CD8-positive, alpha-beta memory T cell (primary cell): ENCODE measurements at regions not wholly inside any gene's neighbourhood (a gene's known extent, or its start where the extent isn't known, plus 50 kb on each side); places are given as distances from the start of the nearest gene placed in this dataset.
"Not testable (repeated sequence)": the region's sequence is repeated elsewhere in the genome, so short reads cannot be mapped to it uniquely, and the experiment has no call there.

Experiments
- CTCF ChIA-PET: fragments of 350-600 bp; sonication (Branson Sonifier 250); formaldehyde crosslinking; loops from one replicate; lab custom pipeline; 2021; ENCODE audit warnings: antibody characterized with exemption; lab: Charles Lee
- POLR2A ChIA-PET: fragments of 350-600 bp; sonication (Branson Sonifier 250); formaldehyde crosslinking; loops from one replicate; lab custom pipeline; 2021; ENCODE audit warnings: antibody characterized with exemption; lab: Charles Lee
- DNase-seq, 5 donors: peaks; one replicate each; pipeline versions ENCODE4 v3.0.0 to v3.0.0-alpha.2; 2020 to 2022; ENCODE audit warnings: mixed read lengths in 1 of 5
- H3K27ac ChIP-seq: one replicate; pipeline ENCODE4 v1.7.0; 2013; ENCODE audit warnings: low read depth, mild to moderate bottlenecking, low read length, moderate library complexity
- H3K27me3 ChIP-seq: 2 replicates; pipeline ENCODE4 v1.7.0; 2013; ENCODE audit warnings: low read length, mild to moderate bottlenecking; ENCODE audit not compliant: insufficient read depth, poor library complexity, severe bottlenecking
- H3K36me3 ChIP-seq: 2 replicates; pipeline ENCODE4 v1.7.0; 2013; ENCODE audit warnings: mild to moderate bottlenecking, low read length, moderate library complexity; ENCODE audit not compliant: insufficient read depth
- H3K4me1 ChIP-seq: 2 replicates; pipeline ENCODE4 v1.7.0; 2013; ENCODE audit warnings: mild to moderate bottlenecking, low read length, moderate library complexity; ENCODE audit not compliant: insufficient read depth
- H3K4me3 ChIP-seq: 2 replicates; pipeline ENCODE4 v1.7.0; 2013; ENCODE audit warnings: mild to moderate bottlenecking, low read length
- H3K9me3 ChIP-seq: 2 replicates; pipeline ENCODE4 v1.7.0; 2013; ENCODE audit warnings: mild to moderate bottlenecking, low read length
- H3K27ac Mint-ChIP-seq, 8 donors: one replicate each; pipeline ENCODE4 v1.8.0; 2020 to 2021; ENCODE audit warnings: mixed read lengths in 8 of 8, mild to moderate bottlenecking in 6 of 8, inconsistent platforms in 3 of 8, moderate library complexity in 3 of 8
- H3K27me3 Mint-ChIP-seq, 2 donors: one replicate each; pipeline ENCODE4 v1.8.0; 2020 to 2021; ENCODE audit warnings: mixed read lengths in 2 of 2, mild to moderate bottlenecking in 1 of 2, moderate library complexity in 1 of 2
- H3K36me3 Mint-ChIP-seq, 3 donors: one replicate each; pipeline ENCODE4 v1.8.0; 2020 to 2021; ENCODE audit warnings: mixed read lengths in 3 of 3, inconsistent platforms in 1 of 3, mild to moderate bottlenecking in 1 of 3
- H3K4me1 Mint-ChIP-seq, 3 donors: one replicate each; pipeline ENCODE4 v1.8.0; 2020 to 2021; ENCODE audit warnings: mixed read lengths in 3 of 3, inconsistent platforms in 1 of 3, mild to moderate bottlenecking in 1 of 3
- H3K4me3 Mint-ChIP-seq, 7 donors: one replicate each; pipeline ENCODE4 v1.8.0; 2020 to 2021; ENCODE audit warnings: mixed read lengths in 7 of 7, mild to moderate bottlenecking in 6 of 7, moderate library complexity in 4 of 7, inconsistent platforms in 2 of 7
- H3K9me3 Mint-ChIP-seq, 5 donors: one replicate each; pipeline ENCODE4 v1.8.0; 2020 to 2022; ENCODE audit warnings: mixed read lengths in 5 of 5, mild to moderate bottlenecking in 3 of 5, moderate library complexity in 2 of 5, inconsistent platforms in 1 of 5

DNA sequence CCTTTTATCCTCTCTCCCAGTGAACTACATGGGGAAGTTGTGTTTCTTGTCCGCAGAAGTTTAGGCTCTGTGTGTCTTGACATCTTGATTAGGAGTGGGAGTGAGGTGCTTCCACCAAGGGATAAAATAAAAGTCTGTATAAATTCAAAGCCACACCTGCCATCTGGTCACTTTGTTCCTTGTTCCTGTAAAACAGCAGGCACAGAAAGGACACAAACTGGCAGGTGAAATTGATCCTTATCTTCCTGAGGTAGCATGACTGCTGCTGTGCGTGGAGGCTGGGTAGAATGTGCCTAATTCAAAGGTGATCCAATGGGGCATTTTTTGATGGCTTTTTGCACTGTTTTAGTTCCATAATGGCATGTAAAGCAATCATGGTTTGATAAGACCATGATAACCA lies 104.3 kb upstream of the KITLG start:
- Histone ChIP-seq H3K36me3 (no peaks in the 10 kb centered on the region), H3K27ac (no peak overlapping the region), H3K9me3 (no peaks in the 10 kb centered on the region), H3K4me3 (no peak overlapping the region), H3K4me1 (no peaks in the 10 kb centered on the region), H3K27me3 (no peaks in the 10 kb centered on the region)
- Mint-ChIP-seq H3K27ac (no peak overlapping the region), H3K9me3 (no peaks in the 10 kb centered on the region), H3K36me3 (no peaks in the 10 kb centered on the region), H3K27me3 (no peaks in the 10 kb centered on the region), H3K4me1 (no peaks in the 10 kb centered on the region), H3K4me3 (no peak overlapping the region)
- POLR2A ChIA-PET = no interaction called here
- no peak for DNase-seq
- CTCF ChIA-PET = no interaction called here

DNA sequence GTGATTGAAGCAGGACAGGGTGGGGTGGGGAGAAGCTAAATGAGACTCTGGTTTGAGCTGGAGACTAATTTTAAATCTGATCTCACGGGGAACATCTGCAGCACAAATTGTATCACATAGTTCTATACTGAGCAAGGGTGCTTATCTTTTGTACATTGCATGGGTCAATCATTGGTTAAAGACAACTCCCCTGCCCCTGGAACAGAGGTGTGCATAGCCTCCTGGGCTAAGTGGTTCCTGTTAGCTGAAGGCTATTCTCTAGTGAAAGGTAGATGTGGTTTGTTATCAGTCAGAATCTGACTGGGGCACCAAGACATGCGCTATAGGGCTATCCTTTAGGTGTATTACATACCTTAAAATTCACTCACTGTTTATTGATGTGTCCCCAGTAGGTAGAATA lies 103.9 kb upstream of the KITLG start:
- Mint-ChIP-seq H3K4me1 (no peaks in the 10 kb centered on the region), H3K9me3 (no peaks in the 10 kb centered on the region), H3K27ac (no peak overlapping the region), H3K27me3 (no peaks in the 10 kb centered on the region), H3K4me3 (no peak overlapping the region), H3K36me3 (no peaks in the 10 kb centered on the region)
- no peak for DNase-seq
- ChIA-PET CTCF (no interaction called here), POLR2A (no interaction called here)
- Histone ChIP-seq H3K4me3 (no peak overlapping the region), H3K27me3 (no peaks in the 10 kb centered on the region), H3K27ac (no peak overlapping the region), H3K36me3 (no peaks in the 10 kb centered on the region), H3K4me1 (no peaks in the 10 kb centered on the region), H3K9me3 (no peaks in the 10 kb centered on the region)

DNA sequence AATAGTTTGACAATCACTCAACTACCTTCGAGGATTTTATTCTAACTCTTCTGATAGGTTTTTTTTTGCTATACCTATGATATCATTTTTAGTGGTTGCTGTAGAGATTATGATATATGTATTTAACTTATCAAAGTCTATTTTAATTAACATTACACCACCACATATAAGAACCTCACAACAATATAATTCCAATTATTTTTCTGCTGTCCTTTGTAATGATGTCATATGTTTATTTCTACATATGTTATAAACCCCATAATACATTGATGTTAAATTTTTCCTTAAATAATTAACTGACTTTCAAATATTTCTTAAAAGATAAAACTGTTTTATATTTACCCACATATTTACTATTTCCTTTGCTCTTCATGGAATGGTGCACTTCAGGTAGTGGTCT lies 103.4 kb upstream of the KITLG start:
- no peaks in the 10 kb centered on the region for H3K9me3 Mint-ChIP-seq
- no peak overlapping the region for H3K4me3 Mint-ChIP-seq
- H3K36me3 Mint-ChIP-seq = no peaks in the 10 kb centered on the region
- Histone ChIP-seq H3K4me1 (no peaks in the 10 kb centered on the region), H3K4me3 (no peak overlapping the region), H3K27me3 (no peaks in the 10 kb centered on the region), H3K9me3 (no peaks in the 10 kb centered on the region), H3K27ac (no peak overlapping the region), H3K36me3 (no peaks in the 10 kb centered on the region)
- H3K4me1 Mint-ChIP-seq = no peaks in the 10 kb centered on the region
- no peak overlapping the region for H3K27ac Mint-ChIP-seq
- POLR2A ChIA-PET = no interaction called here
- H3K27me3 Mint-ChIP-seq = no peaks in the 10 kb centered on the region
- no peak for DNase-seq
- CTCF ChIA-PET = no interaction called here

DNA sequence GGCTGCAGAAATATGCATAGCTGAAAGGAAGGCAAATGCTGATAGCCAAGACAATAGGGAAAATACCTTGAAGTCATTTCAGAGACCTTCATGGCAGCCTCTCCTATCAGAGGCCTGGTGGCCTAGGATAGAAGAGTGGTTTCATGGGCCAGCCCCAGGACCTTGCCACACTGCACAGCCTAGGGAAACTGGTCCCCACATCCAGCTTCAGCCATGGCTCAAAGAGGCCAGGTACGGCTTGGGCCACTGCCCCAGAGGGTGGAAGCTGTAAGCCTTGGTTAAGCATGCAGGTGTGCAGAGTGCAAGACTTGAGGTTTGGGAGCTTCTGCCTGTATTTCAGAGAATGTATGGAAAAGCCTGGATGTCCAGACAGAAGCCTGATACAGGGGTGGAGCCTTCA lies 101.0 kb upstream of the KITLG start:
- H3K36me3 ChIP-seq = no peaks in the 10 kb centered on the region
- Mint-ChIP-seq H3K27me3 (no peaks in the 10 kb centered on the region), H3K36me3 (no peaks in the 10 kb centered on the region), H3K27ac (no peak overlapping the region), H3K9me3 (no peaks in the 10 kb centered on the region), H3K4me1 (no peaks in the 10 kb centered on the region), H3K4me3 (no peak overlapping the region)
- no peaks in the 10 kb centered on the region for H3K27me3 ChIP-seq
- ChIA-PET CTCF (no interaction called here), POLR2A (no interaction called here)
- H3K27ac ChIP-seq = no peak overlapping the region
- no peaks in the 10 kb centered on the region for H3K4me1 ChIP-seq
- no peaks in the 10 kb centered on the region for H3K9me3 ChIP-seq
- no peak for DNase-seq
- no peak overlapping the region for H3K4me3 ChIP-seq

DNA sequence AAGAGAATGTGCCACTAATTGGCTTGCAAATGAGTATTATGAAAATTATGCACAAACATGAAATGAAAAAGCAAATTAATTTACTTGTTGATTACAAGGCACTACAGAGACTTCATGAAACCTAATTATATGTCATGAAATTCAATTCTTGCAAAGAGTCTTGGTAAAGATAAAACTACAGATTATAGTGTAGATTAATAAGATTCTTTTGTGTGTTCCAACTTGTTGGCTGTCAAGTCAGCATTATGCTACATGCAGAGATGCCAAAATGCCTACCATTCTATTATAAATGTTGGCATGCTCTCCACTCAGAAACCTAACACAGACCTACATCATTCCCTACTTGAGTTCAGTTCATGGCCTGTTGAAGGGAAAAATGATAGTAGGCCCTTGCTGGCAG lies 97.2 kb upstream of the KITLG start:
- ChIA-PET POLR2A (no interaction called here), CTCF (no interaction called here)
- H3K27me3 ChIP-seq = no peaks in the 10 kb centered on the region
- Mint-ChIP-seq H3K36me3 (no peaks in the 10 kb centered on the region), H3K9me3 (no peaks in the 10 kb centered on the region), H3K27me3 (peaks cover 0 to under 1% of the 10 kb centered on the region in 2 donors), H3K4me1 (no peaks in the 10 kb centered on the region), H3K27ac (no peak overlapping the region), H3K4me3 (no peak overlapping the region)
- no peaks in the 10 kb centered on the region for H3K36me3 ChIP-seq
- no peaks in the 10 kb centered on the region for H3K4me1 ChIP-seq
- H3K4me3 ChIP-seq = no peak overlapping the region
- H3K9me3 ChIP-seq = no peaks in the 10 kb centered on the region
- no peak overlapping the region for H3K27ac ChIP-seq
- DNase-seq = no peak

DNA sequence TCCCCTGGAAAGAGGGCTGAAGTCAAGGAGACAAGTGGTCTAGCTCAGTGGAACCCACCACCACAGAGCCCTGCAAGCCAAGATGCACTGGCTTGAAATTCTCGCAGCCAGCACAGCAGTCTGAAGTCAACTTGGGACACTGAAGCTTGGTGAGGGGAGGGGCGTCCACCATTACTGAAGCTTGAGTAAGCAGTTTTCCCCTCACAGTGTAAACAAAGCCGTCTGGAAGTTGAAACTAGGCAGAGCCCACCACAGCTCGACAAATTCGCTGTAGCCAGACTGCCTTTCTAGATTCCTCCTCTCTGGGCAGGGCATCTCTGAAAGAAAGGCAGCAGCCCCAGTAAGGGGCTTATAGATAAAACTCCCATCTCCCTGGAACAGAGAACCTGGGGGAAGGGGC lies 87.3 kb upstream of the KITLG start:
- H3K4me1 ChIP-seq, H3K4me1 Mint-ChIP-seq, H3K9me3 ChIP-seq, CTCF ChIA-PET, H3K9me3 Mint-ChIP-seq, H3K27me3 Mint-ChIP-seq, H3K27me3 ChIP-seq, H3K27ac ChIP-seq, POLR2A ChIA-PET, H3K4me3 Mint-ChIP-seq, DNase-seq, H3K27ac Mint-ChIP-seq, H3K36me3 ChIP-seq, H3K36me3 Mint-ChIP-seq, H3K4me3 ChIP-seq: not testable (repeated sequence)

DNA sequence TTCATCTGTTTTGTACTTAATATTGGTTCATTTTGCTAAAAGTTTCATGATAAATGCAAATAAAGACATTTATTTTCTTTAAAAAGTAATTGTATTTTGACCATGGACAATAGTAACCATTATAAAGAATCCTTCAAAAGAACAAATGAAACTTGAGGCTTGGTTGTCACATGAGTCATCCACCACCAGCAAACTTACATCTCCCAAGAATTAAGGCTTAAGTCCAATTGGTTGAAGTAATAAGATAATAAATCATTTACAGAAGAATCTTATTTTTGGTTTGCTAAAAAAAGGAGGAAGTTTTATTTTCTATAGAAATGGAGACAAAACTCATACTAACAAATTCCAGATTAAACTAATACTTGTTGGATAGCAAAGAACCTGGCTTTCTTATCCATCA lies 84.8 kb upstream of the KITLG start:
- H3K4me1 ChIP-seq = no peaks in the 10 kb centered on the region
- peaks cover 0 to 2% of the 10 kb centered on the region in 2 donors for H3K27me3 Mint-ChIP-seq
- peaks cover 0 to 5% (median 2%) of the 10 kb centered on the region in 5 donors for H3K9me3 Mint-ChIP-seq
- no peaks in the 10 kb centered on the region for H3K36me3 ChIP-seq
- no peaks in the 10 kb centered on the region for H3K9me3 ChIP-seq
- H3K27ac ChIP-seq = no peak overlapping the region
- POLR2A ChIA-PET = no interaction called here
- no peak overlapping the region for H3K4me3 ChIP-seq
- no peak overlapping the region for H3K27ac Mint-ChIP-seq
- no peaks in the 10 kb centered on the region for H3K27me3 ChIP-seq
- CTCF ChIA-PET = no interaction called here
- no peaks in the 10 kb centered on the region for H3K36me3 Mint-ChIP-seq
- H3K4me3 Mint-ChIP-seq = no peak overlapping the region
- H3K4me1 Mint-ChIP-seq = no peaks in the 10 kb centered on the region
- DNase-seq = no peak

DNA sequence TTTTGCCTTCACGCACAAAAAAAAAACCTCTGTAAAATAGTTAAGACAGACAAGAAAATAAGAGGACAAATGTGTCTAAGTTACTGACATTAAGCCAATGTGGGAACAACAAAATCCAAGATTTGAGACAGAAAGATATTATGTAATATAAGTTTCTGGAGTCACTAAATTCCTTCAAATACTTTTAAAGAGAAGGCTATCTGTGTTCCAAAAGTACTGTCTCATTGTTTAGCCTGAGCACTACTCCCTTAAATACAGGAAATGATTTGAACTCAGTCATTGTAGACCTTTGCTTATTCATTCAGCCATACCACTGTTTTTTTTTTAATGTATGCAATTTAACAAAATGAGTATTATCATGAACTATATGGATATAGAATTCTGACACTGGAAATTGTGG lies 82.7 kb upstream of the KITLG start:
- Histone ChIP-seq H3K4me1 (no peaks in the 10 kb centered on the region), H3K27ac (no peak overlapping the region), H3K27me3 (no peaks in the 10 kb centered on the region), H3K36me3 (no peaks in the 10 kb centered on the region), H3K4me3 (no peak overlapping the region), H3K9me3 (no peaks in the 10 kb centered on the region)
- no peak for DNase-seq
- ChIA-PET CTCF (no interaction called here), POLR2A (no interaction called here)
- H3K27ac Mint-ChIP-seq = no peak overlapping the region
- no peak overlapping the region for H3K4me3 Mint-ChIP-seq
- H3K4me1 Mint-ChIP-seq = no peaks in the 10 kb centered on the region
- H3K9me3 Mint-ChIP-seq = peaks cover 0 to 4% (median 2%) of the 10 kb centered on the region in 5 donors
- no peaks in the 10 kb centered on the region for H3K36me3 Mint-ChIP-seq
- H3K27me3 Mint-ChIP-seq = peaks cover 0 to 1% of the 10 kb centered on the region in 2 donors

DNA sequence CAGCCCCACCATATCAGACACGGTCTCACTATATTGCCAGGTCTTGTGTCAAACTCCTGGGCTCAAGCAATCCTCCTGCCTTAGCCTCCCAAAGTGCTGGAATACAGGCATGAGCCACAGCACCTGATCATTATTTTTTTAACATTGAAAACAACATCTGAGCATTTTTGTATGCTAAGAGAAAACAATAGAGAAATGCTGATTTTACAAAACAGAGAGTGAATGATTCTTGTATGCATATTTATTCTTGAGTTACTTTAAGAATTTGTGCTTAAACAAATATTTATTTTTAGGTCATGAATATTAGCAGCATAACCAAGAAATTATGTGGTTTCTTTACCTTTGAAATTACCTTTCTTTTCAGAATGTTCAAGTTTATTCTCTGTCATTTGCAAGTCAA lies 81.8 kb upstream of the KITLG start:
- Mint-ChIP-seq H3K4me1 (no peaks in the 10 kb centered on the region), H3K27ac (no peak overlapping the region), H3K27me3 (peaks cover 0 to 1% of the 10 kb centered on the region in 2 donors), H3K36me3 (no peaks in the 10 kb centered on the region), H3K9me3 (peaks cover 0 to 4% (median 0%) of the 10 kb centered on the region in 5 donors), H3K4me3 (no peak overlapping the region)
- no peaks in the 10 kb centered on the region for H3K9me3 ChIP-seq
- POLR2A ChIA-PET = no interaction called here
- no peak overlapping the region for H3K27ac ChIP-seq
- no peaks in the 10 kb centered on the region for H3K4me1 ChIP-seq
- CTCF ChIA-PET = no interaction called here
- no peak for DNase-seq
- no peaks in the 10 kb centered on the region for H3K27me3 ChIP-seq
- no peaks in the 10 kb centered on the region for H3K36me3 ChIP-seq
- no peak overlapping the region for H3K4me3 ChIP-seq
